ENCODE measurements at regions not wholly inside any gene's neighbourhood (a gene's known extent, or its start where the extent isn't known, plus 50 kb on each side); places are given as distances from the start of the nearest gene placed in this dataset.

DNA sequence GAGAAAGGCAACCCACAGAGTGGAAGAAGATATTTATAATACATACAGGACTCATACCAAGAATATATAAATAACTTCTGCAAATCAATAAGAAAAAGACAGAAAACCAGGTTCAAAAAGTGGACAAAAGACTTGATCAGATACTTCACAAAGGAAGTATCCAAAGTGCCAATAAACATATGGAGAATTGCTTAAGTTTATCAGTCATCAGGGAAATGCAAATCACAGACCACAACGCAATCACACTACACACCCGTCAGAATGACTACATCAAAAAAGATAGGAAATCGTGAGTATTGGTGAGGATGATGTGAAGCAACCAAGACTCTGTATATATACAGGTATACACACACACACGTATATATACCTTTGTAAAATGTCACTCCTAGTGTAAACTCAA, 180.6 kb downstream of the FAM43A start:
- H3K4me1 ChIP-seq (ENCODE audit: low read length): no peaks in the 10 kb centered on the region
- DNase-seq: no peak
- H3K4me3 ChIP-seq (ENCODE audit: low read length): no peak overlapping the region
- H2AFZ ChIP-seq (ENCODE audit: low read length): no peak overlapping the region
- no peak overlapping the region for H3K4me2 ChIP-seq (ENCODE audit: low read depth, low read length)
- no peaks in the 10 kb centered on the region for H3K79me2 ChIP-seq (ENCODE audit: low read length)
- H3K9me2 ChIP-seq (replicated peaks; ENCODE audit: insufficient read depth, low read length): no peaks in the 10 kb centered on the region
- H3K27ac ChIP-seq (ENCODE audit: low read length): no peak overlapping the region
- no peaks in the 10 kb centered on the region for H3K36me3 ChIP-seq (replicated peaks; ENCODE audit: insufficient read depth, low read length)
- no peaks in the 10 kb centered on the region for H3F3A ChIP-seq (ENCODE audit: insufficient read depth, low read length)
- H3K9ac ChIP-seq (ENCODE audit: low read length): no peak overlapping the region
- no peaks in the 10 kb centered on the region for H3K27me3 ChIP-seq (replicated peaks; ENCODE audit: insufficient read depth, low read length)
- no peaks in the 10 kb centered on the region for H3K9me3 ChIP-seq (replicated peaks; ENCODE audit: insufficient read depth, low read length)
- no peak for TF ChIP-seq EZH2phosphoT487 (IDR thresholded peaks at IDR 0.05; ENCODE audit: low read length)
- no peak for TF ChIP-seq EZH2 (optimal IDR thresholded peaks at IDR 0.05; ENCODE audit: low read depth, low read length)
- no peaks in the 10 kb centered on the region for H4K20me1 ChIP-seq (ENCODE audit: insufficient read depth, low read length)

- Histone ChIP-seq H3K36me3 (replicated peaks; ENCODE audit: insufficient read depth, low read length) (no peaks in the 10 kb centered on the region), H3K4me2 (ENCODE audit: low read depth, low read length) (no peak overlapping the region), H3K9me3 (replicated peaks; ENCODE audit: insufficient read depth, low read length) (no peaks in the 10 kb centered on the region), H3K9me2 (replicated peaks; ENCODE audit: insufficient read depth, low read length) (no peaks in the 10 kb centered on the region), H3K79me2 (ENCODE audit: low read length) (no peaks in the 10 kb centered on the region), H3K4me3 (ENCODE audit: low read length) (no peak overlapping the region), H3F3A (ENCODE audit: insufficient read depth, low read length) (no peaks in the 10 kb centered on the region), H3K9ac (ENCODE audit: low read length) (no peak overlapping the region), H2AFZ (ENCODE audit: low read length) (no peak overlapping the region), H3K4me1 (ENCODE audit: low read length) (no peaks in the 10 kb centered on the region), H4K20me1 (ENCODE audit: insufficient read depth, low read length) (no peaks in the 10 kb centered on the region), H3K27me3 (replicated peaks; ENCODE audit: insufficient read depth, low read length) (no peaks in the 10 kb centered on the region), H3K27ac (ENCODE audit: low read length) (no peak overlapping the region)
- TF ChIP-seq EZH2 (optimal IDR thresholded peaks at IDR 0.05; ENCODE audit: low read depth, low read length): no peak
- no peak for TF ChIP-seq EZH2phosphoT487 (IDR thresholded peaks at IDR 0.05; ENCODE audit: low read length)
- TF ChIP-seq, protein P1, sequence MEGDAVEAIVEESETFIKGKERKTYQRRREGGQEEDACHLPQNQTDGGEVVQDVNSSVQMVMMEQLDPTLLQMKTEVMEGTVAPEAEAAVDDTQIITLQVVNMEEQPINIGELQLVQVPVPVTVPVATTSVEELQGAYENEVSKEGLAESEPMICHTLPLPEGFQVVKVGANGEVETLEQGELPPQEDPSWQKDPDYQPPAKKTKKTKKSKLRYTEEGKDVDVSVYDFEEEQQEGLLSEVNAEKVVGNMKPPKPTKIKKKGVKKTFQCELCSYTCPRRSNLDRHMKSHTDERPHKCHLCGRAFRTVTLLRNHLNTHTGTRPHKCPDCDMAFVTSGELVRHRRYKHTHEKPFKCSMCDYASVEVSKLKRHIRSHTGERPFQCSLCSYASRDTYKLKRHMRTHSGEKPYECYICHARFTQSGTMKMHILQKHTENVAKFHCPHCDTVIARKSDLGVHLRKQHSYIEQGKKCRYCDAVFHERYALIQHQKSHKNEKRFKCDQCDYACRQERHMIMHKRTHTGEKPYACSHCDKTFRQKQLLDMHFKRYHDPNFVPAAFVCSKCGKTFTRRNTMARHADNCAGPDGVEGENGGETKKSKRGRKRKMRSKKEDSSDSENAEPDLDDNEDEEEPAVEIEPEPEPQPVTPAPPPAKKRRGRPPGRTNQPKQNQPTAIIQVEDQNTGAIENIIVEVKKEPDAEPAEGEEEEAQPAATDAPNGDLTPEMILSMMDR (IDR thresholded peaks at IDR 0.05; ENCODE audit: low read length): no peak
- no peak for DNase-seq
Measured at GRCh38 chr3:194867270-194867983, 181.7 kb downstream of the FAM43A start.

DNA sequence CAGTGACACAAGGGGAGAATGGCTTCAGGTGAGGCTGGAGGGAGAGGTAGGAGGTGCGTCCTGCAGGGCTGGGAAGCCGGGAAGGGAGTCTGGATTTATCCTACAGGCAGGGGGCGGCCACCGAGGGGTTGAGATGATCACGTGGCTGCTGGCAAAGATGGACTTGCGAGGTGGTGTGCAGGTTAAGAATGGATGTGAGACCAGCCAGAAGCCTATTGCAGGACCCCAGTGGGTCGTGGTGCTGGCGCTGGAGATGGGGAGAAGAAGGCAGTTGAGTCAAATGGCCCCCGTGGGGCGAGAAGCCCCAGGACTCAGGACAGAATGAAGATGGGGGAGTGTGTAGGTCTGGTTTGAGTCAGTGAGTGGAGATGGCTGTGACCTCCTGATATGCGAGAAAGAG, 183.1 kb downstream of the FAM43A start:
- Histone ChIP-seq H3K9ac (ENCODE audit: low read length) (no peak overlapping the region), H3K9me2 (replicated peaks; ENCODE audit: insufficient read depth, low read length) (no peaks in the 10 kb centered on the region), H3K9me3 (replicated peaks; ENCODE audit: insufficient read depth, low read length) (no peaks in the 10 kb centered on the region), H3K4me3 (ENCODE audit: low read length) (no peak overlapping the region), H4K20me1 (ENCODE audit: insufficient read depth, low read length) (no peaks in the 10 kb centered on the region), H3K4me2 (ENCODE audit: low read depth, low read length) (no peak overlapping the region), H3K27me3 (replicated peaks; ENCODE audit: insufficient read depth, low read length) (no peaks in the 10 kb centered on the region), H3F3A (ENCODE audit: insufficient read depth, low read length) (no peaks in the 10 kb centered on the region), H3K36me3 (replicated peaks; ENCODE audit: insufficient read depth, low read length) (no peaks in the 10 kb centered on the region), H3K27ac (ENCODE audit: low read length) (no peak overlapping the region), H3K4me1 (ENCODE audit: low read length) (no peaks in the 10 kb centered on the region), H2AFZ (ENCODE audit: low read length) (no peak overlapping the region), H3K79me2 (ENCODE audit: low read length) (no peaks in the 10 kb centered on the region)
- TF ChIP-seq EZH2phosphoT487 (IDR thresholded peaks at IDR 0.05; ENCODE audit: low read length): no peak
- TF ChIP-seq, protein P1 (IDR thresholded peaks at IDR 0.05; ENCODE audit: low read length): no peak
- no peak for DNase-seq

GRCh38 chr3:194869482-194870169, 183.9 kb downstream of the FAM43A start:
- Histone ChIP-seq H3K36me3 (replicated peaks; ENCODE audit: insufficient read depth, low read length) (no peaks in the 10 kb centered on the region), H3K79me2 (ENCODE audit: low read length) (no peaks in the 10 kb centered on the region), H3K27ac (ENCODE audit: low read length) (no peak overlapping the region), H3K9ac (ENCODE audit: low read length) (no peak overlapping the region), H3K9me3 (replicated peaks; ENCODE audit: insufficient read depth, low read length) (no peaks in the 10 kb centered on the region), H3K27me3 (replicated peaks; ENCODE audit: insufficient read depth, low read length) (no peaks in the 10 kb centered on the region), H3K4me3 (ENCODE audit: low read length) (no peak overlapping the region), H3K4me2 (ENCODE audit: low read depth, low read length) (no peak overlapping the region), H2AFZ (ENCODE audit: low read length) (no peak overlapping the region), H3K4me1 (ENCODE audit: low read length) (no peaks in the 10 kb centered on the region), H3K9me2 (replicated peaks; ENCODE audit: insufficient read depth, low read length) (no peaks in the 10 kb centered on the region), H4K20me1 (ENCODE audit: insufficient read depth, low read length) (no peaks in the 10 kb centered on the region), H3F3A (ENCODE audit: insufficient read depth, low read length) (no peaks in the 10 kb centered on the region)
- TF ChIP-seq, protein P1 (IDR thresholded peaks at IDR 0.05; ENCODE audit: low read length): no peak
- no peak for TF ChIP-seq EZH2phosphoT487 (IDR thresholded peaks at IDR 0.05; ENCODE audit: low read length)
- no peak for TF ChIP-seq EZH2 (optimal IDR thresholded peaks at IDR 0.05; ENCODE audit: low read depth, low read length)
- DNase-seq: no peak

All from MM.1S (cell line).